Liver (tissue), 8 donors: ENCODE measurements at regions not wholly inside any gene's neighbourhood (a gene's known extent, or its start where the extent isn't known, plus 50 kb on each side); places are given as distances from the start of the nearest gene placed in this dataset.

ENCODE experiments used
- DNase-seq: peaks from one replicate; pipeline ENCODE4 v3.0.0-alpha.2; 2017; ENCODE audit warnings: low spot score
- H3K27ac ChIP-seq, 2 donors: one replicate each; pipeline ENCODE4 v1.7.0; 2013; ENCODE audit warnings: inconsistent platforms in 2 of 2, low read length in 2 of 2, control low read depth in 1 of 2, low read depth in 1 of 2, mild to moderate bottlenecking in 1 of 2
- H3K27me3 ChIP-seq, 4 donors: one replicate each; pipeline versions ENCODE4 v1.6.1 to v1.7.0; 2013; ENCODE audit warnings: low read length in 3 of 4, inconsistent platforms in 1 of 4, mild to moderate bottlenecking in 1 of 4, moderate library complexity in 1 of 4; ENCODE audit not compliant: control insufficient read depth in 4 of 4, insufficient read depth in 4 of 4
- H3K36me3 ChIP-seq, 4 donors: one replicate each; pipeline versions ENCODE4 v1.6.1 to v1.7.0; 2013; ENCODE audit warnings: low read length in 3 of 4, mild to moderate bottlenecking in 3 of 4, low read depth in 1 of 4, moderate library complexity in 1 of 4; ENCODE audit not compliant: control insufficient read depth in 4 of 4, insufficient read depth in 3 of 4
- H3K4me1 ChIP-seq, 4 donors: one replicate each; pipeline versions ENCODE4 v1.6.1 to v1.7.0; 2013; ENCODE audit warnings: low read length in 3 of 4, mild to moderate bottlenecking in 3 of 4, moderate library complexity in 1 of 4; ENCODE audit not compliant: control insufficient read depth in 4 of 4, insufficient read depth in 4 of 4
- H3K4me3 ChIP-seq, 3 donors: one replicate each; pipeline versions ENCODE4 v1.6.1 to v1.7.0; 2013; ENCODE audit warnings: low read length in 3 of 3, control low read depth in 1 of 3, low read depth in 1 of 3, mild to moderate bottlenecking in 1 of 3
- H3K9ac ChIP-seq, 2 donors: one replicate each; pipeline ENCODE4 v1.7.0; 2013; ENCODE audit warnings: low read length in 2 of 2, mild to moderate bottlenecking in 2 of 2, moderate library complexity in 2 of 2, control low read depth in 1 of 2, low read depth in 1 of 2
- H3K9me3 ChIP-seq, 4 donors: one replicate each; pipeline versions ENCODE4 v1.6.1 to v1.7.0; 2013; ENCODE audit warnings: low read length in 3 of 4; ENCODE audit not compliant: control insufficient read depth in 4 of 4
- EGR1 ChIP-seq, 2 donors: IDR thresholded peaks; 2 replicates each; pipeline ENCODE4 v1.6.1; 2016 to 2018; ENCODE audit warnings: antibody characterized with exemption in 2 of 2, low read depth in 2 of 2
- FOXA1 ChIP-seq: IDR thresholded peaks from 2 replicates; pipeline ENCODE4 v1.6.1; 2016; ENCODE audit warnings: antibody characterized with exemption
- FOXA2 ChIP-seq: IDR thresholded peaks from 2 replicates; pipeline ENCODE4 v1.6.1; 2016; ENCODE audit warnings: antibody characterized with exemption
- GABPA ChIP-seq, 2 donors: IDR thresholded peaks in 1 of 2; conservative IDR thresholded peaks in 1 of 2; 2 replicates each; pipeline ENCODE4 v1.6.1; 2016; ENCODE audit warnings: antibody characterized with exemption in 2 of 2, mild to moderate bottlenecking in 1 of 2, moderate library complexity in 1 of 2
- HNF4A ChIP-seq, 2 donors: conservative IDR thresholded peaks; 2 replicates each; pipeline ENCODE4 v1.6.1; 2016; ENCODE audit warnings: antibody characterized with exemption in 2 of 2, mild to moderate bottlenecking in 2 of 2
- HNF4G ChIP-seq: IDR thresholded peaks from 2 replicates; pipeline ENCODE4 v1.6.1; 2016; ENCODE audit warnings: antibody characterized with exemption
- JUND ChIP-seq, 2 donors: IDR thresholded peaks; 2 replicates each; pipeline ENCODE4 v1.6.1; 2016; ENCODE audit warnings: antibody characterized with exemption in 2 of 2
- NR2F2 ChIP-seq: IDR thresholded peaks from 2 replicates; pipeline ENCODE4 v1.6.1; 2016; ENCODE audit warnings: antibody characterized with exemption
- RAD21 ChIP-seq, 2 donors: IDR thresholded peaks; 2 replicates each; pipeline ENCODE4 v1.6.1; 2016; ENCODE audit warnings: antibody characterized with exemption in 2 of 2, mild to moderate bottlenecking in 2 of 2
- REST ChIP-seq: IDR thresholded peaks from 2 replicates; pipeline ENCODE4 v1.6.1; 2016; ENCODE audit warnings: antibody characterized with exemption, mild to moderate bottlenecking
- RXRA ChIP-seq, 2 donors: IDR thresholded peaks; 2 replicates each; pipeline ENCODE4 v1.6.1; 2017 to 2018; ENCODE audit warnings: antibody characterized with exemption in 2 of 2, mild to moderate bottlenecking in 1 of 2
- SP1 ChIP-seq: IDR thresholded peaks from 2 replicates; pipeline ENCODE4 v1.6.1; 2018; ENCODE audit warnings: antibody characterized with exemption, mild to moderate bottlenecking
- TAF1 ChIP-seq: conservative IDR thresholded peaks from 2 replicates; pipeline ENCODE4 v1.6.1; 2016; ENCODE audit warnings: antibody characterized with exemption, mild to moderate bottlenecking
- YY1 ChIP-seq: IDR thresholded peaks from 2 replicates; pipeline ENCODE4 v1.6.1; 2016; ENCODE audit warnings: antibody characterized with exemption, mild to moderate bottlenecking
- ZBTB33 ChIP-seq: IDR thresholded peaks from 2 replicates; pipeline ENCODE4 v1.6.1; 2016; ENCODE audit warnings: antibody characterized with exemption
- WGBS: extraction: QIAGEN DNeasy Blood & Tissue Kit; methylation state at CpG from one replicate; pipeline ENCODE4 v1.1.7; 2013; 5-methylcytosine and 5-hydroxymethylcytosine counted together
- TF ChIP-seq, protein P1 (sequence below): IDR thresholded peaks from 2 replicates; pipeline ENCODE4 v1.6.1; 2016; ENCODE audit warnings: antibody characterized with exemption
- TF ChIP-seq, protein P2 (sequence below): fragments of 150-350 bp; IDR thresholded peaks from 2 replicates; pipeline ENCODE4 v1.5.1; 2017; ENCODE audit warnings: improper control_type of control experiment, low read depth, low read length; ENCODE audit not compliant: missing input control
- TF ChIP-seq, protein P3 (sequence below): IDR thresholded peaks from 2 replicates; pipeline ENCODE4 v1.6.1; 2016; ENCODE audit warnings: antibody characterized with exemption
- donor health status: healthy.
- donor health status: healthy.
- donor health status: healthy.
- donor health status: healthy.
- donor health status: healthy.

DNA sequence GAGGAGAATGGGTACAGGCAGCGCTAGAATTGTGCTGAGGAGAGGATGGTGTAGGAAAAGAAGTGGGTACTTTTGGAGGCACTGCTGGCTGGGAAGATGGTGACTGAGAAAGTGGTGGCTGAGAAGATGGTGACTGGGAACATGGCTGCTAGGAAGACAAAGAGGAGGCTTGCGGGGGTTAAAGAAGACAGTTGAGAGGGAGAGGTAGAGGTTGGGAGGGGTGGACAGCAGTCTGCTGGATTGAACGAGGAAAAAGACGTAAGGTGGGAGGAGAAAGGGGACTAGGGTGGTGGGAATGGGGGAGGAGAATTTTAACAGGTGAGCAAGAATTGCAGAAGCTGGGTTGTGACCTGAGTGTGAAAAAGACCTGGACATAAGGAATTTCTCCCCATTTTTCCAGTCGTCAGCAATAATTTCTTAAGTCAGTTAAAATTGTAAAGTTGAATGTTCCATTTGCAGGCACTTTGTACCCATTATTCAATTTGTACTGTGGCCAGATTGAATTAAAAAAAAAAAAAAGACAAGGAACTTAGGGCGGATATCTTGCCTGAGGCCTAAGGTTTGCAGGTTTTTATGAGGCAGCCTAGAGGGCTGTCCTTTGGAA, 2450.0 kb downstream of the TP53TG3F start:
- TF ChIP-seq YY1 (no peak), TAF1 (no peak), FOXA2 (no peak), EGR1 (IDR thresholded peaks at IDR 0.05; ENCODE audit: low read depth in 2 of 2) (no peak), NR2F2 (no peak), RAD21 (IDR thresholded peaks at IDR 0.05) (no peak), GABPA (IDR thresholded peaks at IDR 0.05 in 1 of 2, conservative IDR thresholded peaks at IDR 0.05 in 1 of 2) (no peak), FOXA1 (no peak), REST (no peak), HNF4G (no peak), ZBTB33 (no peak), JUND (IDR thresholded peaks at IDR 0.05) (no peak), SP1 (no peak), RXRA (IDR thresholded peaks at IDR 0.05) (no peak), HNF4A (conservative IDR thresholded peaks at IDR 0.05) (no peak)
- TF ChIP-seq, protein P1, sequence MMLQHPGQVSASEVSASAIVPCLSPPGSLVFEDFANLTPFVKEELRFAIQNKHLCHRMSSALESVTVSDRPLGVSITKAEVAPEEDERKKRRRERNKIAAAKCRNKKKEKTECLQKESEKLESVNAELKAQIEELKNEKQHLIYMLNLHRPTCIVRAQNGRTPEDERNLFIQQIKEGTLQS, result no peak
- TF ChIP-seq, protein P2, sequence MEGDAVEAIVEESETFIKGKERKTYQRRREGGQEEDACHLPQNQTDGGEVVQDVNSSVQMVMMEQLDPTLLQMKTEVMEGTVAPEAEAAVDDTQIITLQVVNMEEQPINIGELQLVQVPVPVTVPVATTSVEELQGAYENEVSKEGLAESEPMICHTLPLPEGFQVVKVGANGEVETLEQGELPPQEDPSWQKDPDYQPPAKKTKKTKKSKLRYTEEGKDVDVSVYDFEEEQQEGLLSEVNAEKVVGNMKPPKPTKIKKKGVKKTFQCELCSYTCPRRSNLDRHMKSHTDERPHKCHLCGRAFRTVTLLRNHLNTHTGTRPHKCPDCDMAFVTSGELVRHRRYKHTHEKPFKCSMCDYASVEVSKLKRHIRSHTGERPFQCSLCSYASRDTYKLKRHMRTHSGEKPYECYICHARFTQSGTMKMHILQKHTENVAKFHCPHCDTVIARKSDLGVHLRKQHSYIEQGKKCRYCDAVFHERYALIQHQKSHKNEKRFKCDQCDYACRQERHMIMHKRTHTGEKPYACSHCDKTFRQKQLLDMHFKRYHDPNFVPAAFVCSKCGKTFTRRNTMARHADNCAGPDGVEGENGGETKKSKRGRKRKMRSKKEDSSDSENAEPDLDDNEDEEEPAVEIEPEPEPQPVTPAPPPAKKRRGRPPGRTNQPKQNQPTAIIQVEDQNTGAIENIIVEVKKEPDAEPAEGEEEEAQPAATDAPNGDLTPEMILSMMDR, result no peak
- TF ChIP-seq, protein P3, sequence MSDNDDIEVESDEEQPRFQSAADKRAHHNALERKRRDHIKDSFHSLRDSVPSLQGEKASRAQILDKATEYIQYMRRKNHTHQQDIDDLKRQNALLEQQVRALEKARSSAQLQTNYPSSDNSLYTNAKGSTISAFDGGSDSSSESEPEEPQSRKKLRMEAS, result no peak
- H3K27me3 ChIP-seq, result no peaks in the 10 kb centered on the region
- H3K36me3 ChIP-seq, result no peaks in the 10 kb centered on the region
- H3K27ac ChIP-seq, result no peak overlapping the region
- peaks cover 0 to 9% (median 3%) of the 10 kb centered on the region in 4 donors for H3K9me3 ChIP-seq
- WGBS, result 81% methylated on average over 6 of the region's 6 CpGs
- DNase-seq, result no peak
- H3K9ac ChIP-seq, result no peak overlapping the region
- H3K4me3 ChIP-seq, result no peak overlapping the region
- H3K4me1 ChIP-seq, result no peaks in the 10 kb centered on the region
